NCI-H524 (cell line): ENCODE measurements at regions not wholly inside any gene's neighbourhood (a gene's known extent, or its start where the extent isn't known, plus 50 kb on each side); places are given as distances from the start of the nearest gene placed in this dataset.

Experiments used
- DNase-seq, 2 experiments: peaks; one replicate each; lab custom pipeline; 2025; lab: John Stamatoyannopoulos, UW

GRCh38 chr11:127609025-127609773 lies 608.6 kb upstream of the KIRREL3 start:
- DNase-seq: no peak

GRCh38 chr11:127607487-127608085 lies 607.0 kb upstream of the KIRREL3 start:
- DNase-seq: peak in 1 of 2 experiments; percentile 14

- DNase-seq: no peak
These were observed 601.0 kb upstream of the KIRREL3 start for GRCh38 chr11:127601578-127601977.

- no peak for DNase-seq
These were observed 600.1 kb upstream of the KIRREL3 start for GRCh38 chr11:127600674-127601073.

GRCh38 chr11:127598476-127598875 lies 597.9 kb upstream of the KIRREL3 start:
- DNase-seq: no peak

GRCh38 chr11:127596433-127596832 lies 595.9 kb upstream of the KIRREL3 start:
- DNase-seq: no peak

GRCh38 chr11:127592371-127592770 lies 591.8 kb upstream of the KIRREL3 start:
- DNase-seq: no peak

- no peak for DNase-seq
These were observed 589.7 kb upstream of the KIRREL3 start for GRCh38 chr11:127590314-127590713.

GRCh38 chr11:127588431-127588830 lies 587.9 kb upstream of the KIRREL3 start:
- no peak for DNase-seq

GRCh38 chr11:127587511-127587910 lies 586.9 kb upstream of the KIRREL3 start:
- no peak for DNase-seq

- no peak for DNase-seq
These were observed 575.6 kb upstream of the KIRREL3 start for GRCh38 chr11:127576210-127576609.

- DNase-seq: peak in 1 of 2 experiments; percentile 33
These were observed 573.9 kb upstream of the KIRREL3 start for GRCh38 chr11:127574478-127574877.

- no peak for DNase-seq
These were observed 568.3 kb upstream of the KIRREL3 start for GRCh38 chr11:127568891-127569290.

GRCh38 chr11:127567237-127567932 lies 566.8 kb upstream of the KIRREL3 start:
- no peak for DNase-seq

GRCh38 chr11:127564810-127565209 lies 564.2 kb upstream of the KIRREL3 start:
- no peak for DNase-seq

- DNase-seq: peak in 1 of 2 experiments; percentile 31
These were observed 559.4 kb upstream of the KIRREL3 start for GRCh38 chr11:127559978-127560377.

GRCh38 chr11:127552446-127552845 lies 551.9 kb upstream of the KIRREL3 start:
- DNase-seq: no peak

GRCh38 chr11:127531167-127531566 lies 530.6 kb upstream of the KIRREL3 start:
- no peak for DNase-seq

- DNase-seq: no peak
These were observed 527.7 kb upstream of the KIRREL3 start for GRCh38 chr11:127528297-127528696.

GRCh38 chr11:127524618-127525017 lies 524.0 kb upstream of the KIRREL3 start:
- no peak for DNase-seq

GRCh38 chr11:127521413-127521812 lies 520.8 kb upstream of the KIRREL3 start:
- no peak for DNase-seq

GRCh38 chr11:127507851-127508250 lies 507.3 kb upstream of the KIRREL3 start:
- no peak for DNase-seq

- no peak for DNase-seq
These were observed 506.1 kb upstream of the KIRREL3 start for GRCh38 chr11:127506647-127507046.
